KMS-11 (cell line): ENCODE measurements at regions not wholly inside any gene's neighbourhood (a gene's known extent, or its start where the extent isn't known, plus 50 kb on each side); places are given as distances from the start of the nearest gene placed in this dataset.

Source experiments
- H2AFZ ChIP-seq: fragments of 200-600 bp; sonication (generic); 2 replicates; pipeline ENCODE4 v1.6.1; 2016; ENCODE audit warnings: antibody characterized with exemption, mixed run types, low read depth
- H3K27ac ChIP-seq: fragments of 200-600 bp; sonication (generic); 2 replicates; pipeline ENCODE4 v1.6.1; 2016; ENCODE audit warnings: mild to moderate bottlenecking, mixed run types
- H3K27me3 ChIP-seq: fragments of 200-600 bp; sonication (generic); 2 replicates; pipeline ENCODE4 v1.6.1; 2017; ENCODE audit warnings: mild to moderate bottlenecking, low read depth, mixed run types, moderate library complexity; ENCODE audit not compliant: insufficient read depth
- H3K36me3 ChIP-seq: fragments of 200-600 bp; sonication (generic); 2 replicates; pipeline ENCODE4 v1.6.1; 2017; ENCODE audit warnings: mild to moderate bottlenecking, mixed run types; ENCODE audit not compliant: insufficient read depth
- H3K4me1 ChIP-seq: fragments of 200-600 bp; sonication (generic); 2 replicates; pipeline ENCODE4 v1.6.1; 2016; ENCODE audit warnings: mild to moderate bottlenecking, low read depth, mixed run types; ENCODE audit not compliant: poor library complexity, severe bottlenecking
- H3K4me2 ChIP-seq: fragments of 200-600 bp; sonication (generic); 2 replicates; pipeline ENCODE4 v1.7.0; 2016; ENCODE audit warnings: mild to moderate bottlenecking, mixed run types
- H3K4me3 ChIP-seq: fragments of 200-600 bp; sonication (generic); IDR thresholded peaks from 2 replicates; pipeline ENCODE4 v1.6.1; 2017; ENCODE audit warnings: low read depth, low read length, mixed read lengths; ENCODE audit not compliant: insufficient read depth
- H3K79me2 ChIP-seq: fragments of 200-600 bp; sonication (generic); 2 replicates; pipeline ENCODE4 v1.6.1; 2016; ENCODE audit warnings: low read depth, mixed run types; ENCODE audit not compliant: insufficient read depth
- H3K9ac ChIP-seq: fragments of 200-600 bp; sonication (generic); 2 replicates; pipeline ENCODE4 v1.6.1; 2016; ENCODE audit warnings: mild to moderate bottlenecking, mixed run types
- H4K20me1 ChIP-seq: fragments of 200-600 bp; sonication (generic); 2 replicates; pipeline ENCODE4 v1.6.1; 2016; ENCODE audit warnings: mild to moderate bottlenecking, mixed run types; ENCODE audit not compliant: insufficient read depth
- TF ChIP-seq, protein P1 (sequence below): fragments of 200-600 bp; sonication (generic); conservative IDR thresholded peaks from 2 replicates; pipeline ENCODE4 v1.6.1; 2017; ENCODE audit warnings: low read depth, mild to moderate bottlenecking, antibody characterized with exemption, low read length, moderate library complexity, mixed read lengths

DNA sequence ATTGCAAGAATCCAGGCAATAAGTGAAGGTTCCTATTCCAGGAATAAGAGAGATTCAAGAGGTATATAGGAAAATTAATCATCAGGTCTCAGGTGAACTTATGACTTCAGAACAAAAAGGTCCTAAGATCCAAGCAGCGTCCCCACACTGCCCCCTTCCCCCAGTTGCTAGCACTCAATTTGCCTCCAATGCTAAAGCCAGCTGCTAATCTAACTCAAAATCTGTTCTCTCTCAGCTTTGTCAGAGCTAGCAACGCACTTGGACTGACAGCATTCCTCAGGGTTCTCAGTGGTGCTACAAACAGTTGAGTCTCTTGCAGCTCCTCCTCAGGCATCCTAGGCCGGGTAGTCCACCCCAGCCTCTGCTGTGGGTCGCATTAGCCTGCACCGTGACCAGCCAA, 148.3 kb downstream of the RFX6 start:
- H3K4me2 ChIP-seq = no peak overlapping the region
- no peaks in the 10 kb centered on the region for H4K20me1 ChIP-seq
- no peaks in the 10 kb centered on the region for H3K79me2 ChIP-seq
- TF ChIP-seq, protein P1, sequence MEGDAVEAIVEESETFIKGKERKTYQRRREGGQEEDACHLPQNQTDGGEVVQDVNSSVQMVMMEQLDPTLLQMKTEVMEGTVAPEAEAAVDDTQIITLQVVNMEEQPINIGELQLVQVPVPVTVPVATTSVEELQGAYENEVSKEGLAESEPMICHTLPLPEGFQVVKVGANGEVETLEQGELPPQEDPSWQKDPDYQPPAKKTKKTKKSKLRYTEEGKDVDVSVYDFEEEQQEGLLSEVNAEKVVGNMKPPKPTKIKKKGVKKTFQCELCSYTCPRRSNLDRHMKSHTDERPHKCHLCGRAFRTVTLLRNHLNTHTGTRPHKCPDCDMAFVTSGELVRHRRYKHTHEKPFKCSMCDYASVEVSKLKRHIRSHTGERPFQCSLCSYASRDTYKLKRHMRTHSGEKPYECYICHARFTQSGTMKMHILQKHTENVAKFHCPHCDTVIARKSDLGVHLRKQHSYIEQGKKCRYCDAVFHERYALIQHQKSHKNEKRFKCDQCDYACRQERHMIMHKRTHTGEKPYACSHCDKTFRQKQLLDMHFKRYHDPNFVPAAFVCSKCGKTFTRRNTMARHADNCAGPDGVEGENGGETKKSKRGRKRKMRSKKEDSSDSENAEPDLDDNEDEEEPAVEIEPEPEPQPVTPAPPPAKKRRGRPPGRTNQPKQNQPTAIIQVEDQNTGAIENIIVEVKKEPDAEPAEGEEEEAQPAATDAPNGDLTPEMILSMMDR = no peak
- H3K4me1 ChIP-seq = peaks cover 6% of the 10 kb centered on the region
- no peak overlapping the region for H3K27ac ChIP-seq
- no peak overlapping the region for H3K9ac ChIP-seq
- no peaks in the 10 kb centered on the region for H3K27me3 ChIP-seq
- no peaks in the 10 kb centered on the region for H3K36me3 ChIP-seq
- no peak overlapping the region for H3K4me3 ChIP-seq
- H2AFZ ChIP-seq = no peak overlapping the region

DNA sequence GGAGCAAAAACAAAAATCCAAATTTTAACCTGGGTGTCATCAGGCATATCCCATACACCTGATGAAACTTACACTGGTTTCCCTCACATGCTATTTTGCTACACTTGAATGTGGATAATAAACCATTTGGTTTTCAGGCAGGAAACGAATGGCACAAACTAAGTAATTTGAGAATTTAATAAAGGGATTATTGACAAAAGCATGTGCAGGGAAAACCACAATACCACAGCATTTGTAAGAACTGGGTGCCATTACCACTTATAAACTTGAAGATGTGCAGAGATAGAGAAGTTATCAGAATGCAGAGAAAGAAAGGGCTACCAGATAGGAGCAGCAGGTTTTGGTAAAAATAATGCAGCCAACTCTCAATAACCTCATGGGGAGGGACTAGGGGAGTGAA, 151.2 kb downstream of the RFX6 start:
- Histone ChIP-seq H3K4me2 (no peak overlapping the region), H3K27me3 (no peaks in the 10 kb centered on the region), H2AFZ (no peak overlapping the region), H3K36me3 (no peaks in the 10 kb centered on the region), H3K9ac (no peak overlapping the region), H3K79me2 (no peaks in the 10 kb centered on the region), H3K4me3 (no peak overlapping the region), H3K27ac (no peak overlapping the region), H4K20me1 (no peaks in the 10 kb centered on the region), H3K4me1 (peaks cover 6% of the 10 kb centered on the region)
- TF ChIP-seq, protein P1 = no peak

DNA sequence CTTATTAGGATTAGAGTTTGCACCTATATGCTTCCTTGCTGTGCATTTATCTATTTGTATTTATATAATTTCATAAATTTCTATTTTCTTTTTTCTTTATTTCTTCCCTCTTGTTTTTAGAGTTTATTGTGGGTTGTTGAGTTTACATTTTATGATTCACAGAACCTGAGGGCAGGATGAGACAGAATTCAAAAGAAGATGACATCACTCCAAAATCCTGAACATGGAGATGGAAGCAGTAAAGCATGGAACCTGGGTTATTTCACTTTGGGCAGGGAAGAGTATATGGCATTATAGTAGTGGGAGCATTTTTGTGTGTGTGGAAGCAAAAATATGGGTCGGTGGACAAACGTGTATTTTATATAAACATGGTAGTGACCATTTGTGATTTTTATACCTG, 157.5 kb downstream of the RFX6 start:
- Histone ChIP-seq H3K79me2 (no peaks in the 10 kb centered on the region), H3K4me3 (no peak overlapping the region), H3K9ac (no peak overlapping the region), H2AFZ (no peak overlapping the region), H3K4me2 (no peak overlapping the region), H4K20me1 (no peaks in the 10 kb centered on the region), H3K27ac (no peak overlapping the region), H3K27me3 (no peaks in the 10 kb centered on the region), H3K4me1 (no peaks in the 10 kb centered on the region), H3K36me3 (no peaks in the 10 kb centered on the region)
- TF ChIP-seq, protein P1 = no peak

- TF ChIP-seq, protein P1 = no peak
- no peaks in the 10 kb centered on the region for H3K36me3 ChIP-seq
- H2AFZ ChIP-seq = no peak overlapping the region
- no peaks in the 10 kb centered on the region for H3K27me3 ChIP-seq
- no peaks in the 10 kb centered on the region for H3K4me1 ChIP-seq
- no peaks in the 10 kb centered on the region for H4K20me1 ChIP-seq
- H3K9ac ChIP-seq = no peak overlapping the region
- no peak overlapping the region for H3K4me3 ChIP-seq
- no peak overlapping the region for H3K4me2 ChIP-seq
- H3K27ac ChIP-seq = no peak overlapping the region
- no peaks in the 10 kb centered on the region for H3K79me2 ChIP-seq
Observed at GRCh38 chr6:117034971-117035370, 157.9 kb downstream of the RFX6 start.
